ENCODE measurements at regions not wholly inside any gene's neighbourhood (a gene's known extent, or its start where the extent isn't known, plus 50 kb on each side); places are given as distances from the start of the nearest gene placed in this dataset.

DNA sequence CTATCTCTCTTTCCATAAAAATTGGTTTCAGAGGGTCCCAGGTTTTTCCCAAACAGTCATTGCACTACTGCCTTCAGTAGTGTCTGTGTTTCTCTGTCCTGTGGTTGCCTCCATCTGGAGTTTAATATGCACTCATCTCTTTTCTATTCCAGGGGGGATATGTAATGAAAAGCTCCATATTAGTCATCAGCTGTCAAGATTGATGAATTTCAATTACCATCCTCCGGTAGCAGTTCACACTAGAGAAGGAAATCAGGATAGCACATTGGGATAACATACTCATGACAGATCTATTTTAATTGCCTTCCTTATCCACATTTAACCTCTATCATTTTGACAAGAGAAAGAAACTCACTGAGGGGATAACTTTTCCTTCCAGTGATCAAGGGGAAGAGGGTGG lies 589.0 kb upstream of the SEL1L start:
- TF ChIP-seq, protein P1, sequence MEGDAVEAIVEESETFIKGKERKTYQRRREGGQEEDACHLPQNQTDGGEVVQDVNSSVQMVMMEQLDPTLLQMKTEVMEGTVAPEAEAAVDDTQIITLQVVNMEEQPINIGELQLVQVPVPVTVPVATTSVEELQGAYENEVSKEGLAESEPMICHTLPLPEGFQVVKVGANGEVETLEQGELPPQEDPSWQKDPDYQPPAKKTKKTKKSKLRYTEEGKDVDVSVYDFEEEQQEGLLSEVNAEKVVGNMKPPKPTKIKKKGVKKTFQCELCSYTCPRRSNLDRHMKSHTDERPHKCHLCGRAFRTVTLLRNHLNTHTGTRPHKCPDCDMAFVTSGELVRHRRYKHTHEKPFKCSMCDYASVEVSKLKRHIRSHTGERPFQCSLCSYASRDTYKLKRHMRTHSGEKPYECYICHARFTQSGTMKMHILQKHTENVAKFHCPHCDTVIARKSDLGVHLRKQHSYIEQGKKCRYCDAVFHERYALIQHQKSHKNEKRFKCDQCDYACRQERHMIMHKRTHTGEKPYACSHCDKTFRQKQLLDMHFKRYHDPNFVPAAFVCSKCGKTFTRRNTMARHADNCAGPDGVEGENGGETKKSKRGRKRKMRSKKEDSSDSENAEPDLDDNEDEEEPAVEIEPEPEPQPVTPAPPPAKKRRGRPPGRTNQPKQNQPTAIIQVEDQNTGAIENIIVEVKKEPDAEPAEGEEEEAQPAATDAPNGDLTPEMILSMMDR (IDR thresholded peaks at IDR 0.05): no peak
- TF ChIP-seq POLR2A (IDR thresholded peaks at IDR 0.05): no peak
- TF ChIP-seq POLR2AphosphoS5 (IDR thresholded peaks at IDR 0.05): no peak
